ENCODE measurements at regions not wholly inside any gene's neighbourhood (a gene's known extent, or its start where the extent isn't known, plus 50 kb on each side); places are given as distances from the start of the nearest gene placed in this dataset.

DNA sequence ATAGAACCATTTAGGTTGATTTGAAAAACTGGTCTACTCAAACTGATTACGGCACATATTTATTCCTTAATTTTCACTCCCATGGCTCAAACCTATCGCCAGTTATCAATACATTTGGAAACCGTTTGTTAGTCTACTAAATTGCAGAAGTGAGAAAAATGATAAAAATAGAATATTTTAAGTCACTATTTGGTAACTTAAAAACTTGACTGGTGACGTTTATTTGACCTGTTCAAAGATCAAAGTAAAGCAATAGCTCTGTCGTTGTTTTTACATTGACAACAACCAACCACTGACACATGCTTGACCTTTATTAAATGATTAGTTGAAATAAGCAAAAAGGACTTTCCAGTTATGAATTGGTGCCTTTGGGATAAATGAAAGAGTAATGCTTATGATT is 402.9 kb upstream of the MAP3K7 start:
- Histone ChIP-seq H3K4me3 (ENCODE audit: insufficient read length, low read depth) (no peak overlapping the region), H3K9ac (ENCODE audit: insufficient read length, low read depth) (no peak overlapping the region), H3K36me3 (ENCODE audit: insufficient read depth, insufficient read length, low read length) (no peaks in the 10 kb centered on the region), H3K4me1 (ENCODE audit: insufficient read depth, insufficient read length) (no peaks in the 10 kb centered on the region), H3K27me3 (ENCODE audit: insufficient read depth, insufficient read length) (no peaks in the 10 kb centered on the region), H3K9me3 (ENCODE audit: insufficient read depth, low read length) (no peaks in the 10 kb centered on the region)
- TF ChIP-seq SUZ12 (IDR thresholded peaks at IDR 0.05; ENCODE audit: extremely low read depth, insufficient read depth, insufficient read length) (no peak), YY1 (IDR thresholded peaks at IDR 0.05; ENCODE audit: insufficient read depth, insufficient read length) (no peak), ZNF274 (IDR thresholded peaks at IDR 0.05; ENCODE audit: low read depth, low read length) (no peak)
- no peak for DNase-seq (ENCODE audit: low read depth, low spot score)

GRCh38 chr6:90984066-90984465 is 397.2 kb upstream of the MAP3K7 start:
- no peak for TF ChIP-seq ZNF274 (IDR thresholded peaks at IDR 0.05; ENCODE audit: low read depth, low read length)
- TF ChIP-seq YY1 (IDR thresholded peaks at IDR 0.05; ENCODE audit: insufficient read depth, insufficient read length): no peak
- no peak for TF ChIP-seq SUZ12 (IDR thresholded peaks at IDR 0.05; ENCODE audit: extremely low read depth, insufficient read depth, insufficient read length)
- no peaks in the 10 kb centered on the region for H3K36me3 ChIP-seq (ENCODE audit: insufficient read depth, insufficient read length, low read length)
- H3K27me3 ChIP-seq (ENCODE audit: insufficient read depth, insufficient read length): no peaks in the 10 kb centered on the region
- H3K4me1 ChIP-seq (ENCODE audit: insufficient read depth, insufficient read length): no peaks in the 10 kb centered on the region
- no peak overlapping the region for H3K9ac ChIP-seq (ENCODE audit: insufficient read length, low read depth)
- no peak overlapping the region for H3K4me3 ChIP-seq (ENCODE audit: insufficient read length, low read depth)
- no peak for DNase-seq (ENCODE audit: low read depth, low spot score)
- H3K9me3 ChIP-seq (ENCODE audit: insufficient read depth, low read length): no peaks in the 10 kb centered on the region

DNA sequence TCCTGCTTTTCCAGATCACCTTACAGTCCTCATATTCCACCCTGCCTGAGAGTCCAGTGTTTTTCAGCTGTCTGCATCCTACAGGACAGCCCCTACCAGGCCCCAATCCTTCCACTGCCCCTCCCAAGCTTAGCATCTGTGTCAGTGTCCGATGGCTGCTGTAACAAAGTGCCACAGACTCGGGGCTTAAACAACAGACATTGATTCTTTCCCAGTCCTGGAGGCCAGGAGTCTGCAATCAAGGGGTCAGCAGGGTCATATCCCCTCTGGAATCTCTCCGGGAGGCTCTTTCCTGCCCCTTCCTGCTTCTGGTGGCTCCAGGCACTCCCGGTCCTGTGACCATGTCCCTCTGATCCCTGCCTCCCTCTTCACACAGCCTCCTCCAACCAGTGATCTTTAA is 396.6 kb upstream of the MAP3K7 start:
- no peak overlapping the region for H3K9ac ChIP-seq (ENCODE audit: insufficient read length, low read depth)
- H3K4me3 ChIP-seq (ENCODE audit: insufficient read length, low read depth): no peak overlapping the region
- no peaks in the 10 kb centered on the region for H3K27me3 ChIP-seq (ENCODE audit: insufficient read depth, insufficient read length)
- TF ChIP-seq ZNF274 (IDR thresholded peaks at IDR 0.05; ENCODE audit: low read depth, low read length) (no peak), SUZ12 (IDR thresholded peaks at IDR 0.05; ENCODE audit: extremely low read depth, insufficient read depth, insufficient read length) (no peak), YY1 (IDR thresholded peaks at IDR 0.05; ENCODE audit: insufficient read depth, insufficient read length) (no peak)
- DNase-seq (ENCODE audit: low read depth, low spot score): no peak
- H3K4me1 ChIP-seq (ENCODE audit: insufficient read depth, insufficient read length): no peaks in the 10 kb centered on the region
- no peaks in the 10 kb centered on the region for H3K9me3 ChIP-seq (ENCODE audit: insufficient read depth, low read length)
- H3K36me3 ChIP-seq (ENCODE audit: insufficient read depth, insufficient read length, low read length): no peaks in the 10 kb centered on the region

DNA sequence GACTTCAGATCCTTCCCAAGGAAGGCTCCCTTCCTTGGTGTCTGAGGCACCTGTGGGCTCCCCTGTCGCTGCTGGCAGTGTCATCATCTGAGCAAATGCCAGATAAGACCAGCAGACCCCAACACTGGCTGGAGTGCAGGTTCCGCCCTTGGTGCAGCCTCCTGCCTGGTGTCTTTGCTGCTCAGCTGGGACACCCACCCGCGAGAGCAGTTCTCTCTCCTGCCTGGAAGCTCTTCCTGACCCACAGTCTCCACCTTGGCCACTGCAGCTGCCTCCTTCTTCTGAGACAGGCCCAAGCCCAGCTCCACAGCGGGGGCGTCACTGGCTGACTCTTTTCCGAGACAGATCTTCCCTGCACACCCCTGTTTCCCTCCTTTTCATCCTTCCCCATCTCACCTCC is 395.7 kb upstream of the MAP3K7 start:
- Histone ChIP-seq H3K4me3 (ENCODE audit: insufficient read length, low read depth) (no peak overlapping the region), H3K9ac (ENCODE audit: insufficient read length, low read depth) (no peak overlapping the region), H3K9me3 (ENCODE audit: insufficient read depth, low read length) (no peaks in the 10 kb centered on the region), H3K4me1 (ENCODE audit: insufficient read depth, insufficient read length) (no peaks in the 10 kb centered on the region), H3K36me3 (ENCODE audit: insufficient read depth, insufficient read length, low read length) (no peaks in the 10 kb centered on the region), H3K27me3 (ENCODE audit: insufficient read depth, insufficient read length) (no peaks in the 10 kb centered on the region)
- no peak for DNase-seq (ENCODE audit: low read depth, low spot score)
- TF ChIP-seq SUZ12 (IDR thresholded peaks at IDR 0.05; ENCODE audit: extremely low read depth, insufficient read depth, insufficient read length) (no peak), YY1 (IDR thresholded peaks at IDR 0.05; ENCODE audit: insufficient read depth, insufficient read length) (no peak), ZNF274 (IDR thresholded peaks at IDR 0.05; ENCODE audit: low read depth, low read length) (no peak)

DNA sequence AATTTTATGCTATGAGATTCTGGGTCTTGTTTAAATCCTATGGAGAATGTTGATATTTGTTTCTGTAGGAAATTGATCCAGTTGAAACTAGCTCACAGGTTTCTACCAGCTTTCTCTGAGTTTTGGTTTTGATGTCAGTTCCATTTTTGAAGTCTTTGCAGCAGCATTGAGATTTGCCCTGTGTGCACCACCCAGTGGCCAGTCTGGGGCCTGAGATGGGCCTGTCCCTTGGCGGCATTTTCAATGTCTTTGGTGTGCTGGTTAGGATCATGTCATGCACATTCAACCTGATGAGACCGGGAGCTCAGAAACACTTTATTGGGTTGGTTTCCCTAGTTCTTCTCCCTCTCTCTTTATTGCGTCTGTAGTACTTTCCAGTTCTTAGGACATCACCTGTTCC is 395.2 kb upstream of the MAP3K7 start:
- H3K27me3 ChIP-seq (ENCODE audit: insufficient read depth, insufficient read length): no peaks in the 10 kb centered on the region
- H3K36me3 ChIP-seq (ENCODE audit: insufficient read depth, insufficient read length, low read length): no peaks in the 10 kb centered on the region

GRCh38 chr6:90978046-90978445 is 391.2 kb upstream of the MAP3K7 start:
- no peak overlapping the region for H3K9ac ChIP-seq (ENCODE audit: insufficient read length, low read depth)
- H3K4me1 ChIP-seq (ENCODE audit: insufficient read depth, insufficient read length): no peaks in the 10 kb centered on the region
- H3K36me3 ChIP-seq (ENCODE audit: insufficient read depth, insufficient read length, low read length): no peaks in the 10 kb centered on the region
- H3K9me3 ChIP-seq (ENCODE audit: insufficient read depth, low read length): no peaks in the 10 kb centered on the region
- no peak for DNase-seq (ENCODE audit: low read depth, low spot score)
- H3K27me3 ChIP-seq (ENCODE audit: insufficient read depth, insufficient read length): no peaks in the 10 kb centered on the region
- no peak overlapping the region for H3K4me3 ChIP-seq (ENCODE audit: insufficient read length, low read depth)
- no peak for TF ChIP-seq YY1 (IDR thresholded peaks at IDR 0.05; ENCODE audit: insufficient read depth, insufficient read length)
- TF ChIP-seq SUZ12 (IDR thresholded peaks at IDR 0.05; ENCODE audit: extremely low read depth, insufficient read depth, insufficient read length): no peak
- TF ChIP-seq ZNF274 (IDR thresholded peaks at IDR 0.05; ENCODE audit: low read depth, low read length): no peak

More for the DNA sequence above, 395.2 kb upstream of the MAP3K7 start:
- no peak for DNase-seq (ENCODE audit: low read depth, low spot score)
- Histone ChIP-seq H3K9me3 (ENCODE audit: insufficient read depth, low read length) (no peaks in the 10 kb centered on the region), H3K4me3 (ENCODE audit: insufficient read length, low read depth) (no peak overlapping the region), H3K4me1 (ENCODE audit: insufficient read depth, insufficient read length) (no peaks in the 10 kb centered on the region), H3K9ac (ENCODE audit: insufficient read length, low read depth) (no peak overlapping the region)
- TF ChIP-seq ZNF274 (IDR thresholded peaks at IDR 0.05; ENCODE audit: low read depth, low read length): no peak
- no peak for TF ChIP-seq YY1 (IDR thresholded peaks at IDR 0.05; ENCODE audit: insufficient read depth, insufficient read length)
- TF ChIP-seq SUZ12 (IDR thresholded peaks at IDR 0.05; ENCODE audit: extremely low read depth, insufficient read depth, insufficient read length): no peak

DNA sequence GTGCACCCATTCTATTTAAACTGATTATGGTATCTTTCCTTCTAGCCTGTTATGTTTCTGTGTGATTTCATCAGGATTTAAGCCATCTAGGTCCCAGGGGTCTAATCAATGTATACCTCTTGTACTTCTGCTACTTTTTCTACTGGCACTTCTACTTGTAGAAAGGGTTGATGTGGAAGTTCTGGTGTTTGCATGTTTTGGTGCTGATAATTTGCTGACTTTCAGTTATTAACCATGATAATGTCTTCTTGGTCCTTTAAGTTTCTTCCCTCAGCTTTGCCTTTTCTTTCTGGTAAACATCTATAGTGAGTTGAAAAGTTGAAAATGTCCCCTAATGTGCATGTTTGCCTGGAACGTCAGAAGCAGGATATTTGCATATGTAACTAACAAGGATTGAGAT is 390.6 kb upstream of the MAP3K7 start:
- Histone ChIP-seq H3K27me3 (ENCODE audit: insufficient read depth, insufficient read length) (no peaks in the 10 kb centered on the region), H3K9ac (ENCODE audit: insufficient read length, low read depth) (no peak overlapping the region), H3K4me3 (ENCODE audit: insufficient read length, low read depth) (no peak overlapping the region), H3K36me3 (ENCODE audit: insufficient read depth, insufficient read length, low read length) (no peaks in the 10 kb centered on the region), H3K9me3 (ENCODE audit: insufficient read depth, low read length) (no peaks in the 10 kb centered on the region), H3K4me1 (ENCODE audit: insufficient read depth, insufficient read length) (no peaks in the 10 kb centered on the region)
- TF ChIP-seq SUZ12 (IDR thresholded peaks at IDR 0.05; ENCODE audit: extremely low read depth, insufficient read depth, insufficient read length): no peak
- no peak for TF ChIP-seq YY1 (IDR thresholded peaks at IDR 0.05; ENCODE audit: insufficient read depth, insufficient read length)
- no peak for TF ChIP-seq ZNF274 (IDR thresholded peaks at IDR 0.05; ENCODE audit: low read depth, low read length)
- no peak for DNase-seq (ENCODE audit: low read depth, low spot score)

DNA sequence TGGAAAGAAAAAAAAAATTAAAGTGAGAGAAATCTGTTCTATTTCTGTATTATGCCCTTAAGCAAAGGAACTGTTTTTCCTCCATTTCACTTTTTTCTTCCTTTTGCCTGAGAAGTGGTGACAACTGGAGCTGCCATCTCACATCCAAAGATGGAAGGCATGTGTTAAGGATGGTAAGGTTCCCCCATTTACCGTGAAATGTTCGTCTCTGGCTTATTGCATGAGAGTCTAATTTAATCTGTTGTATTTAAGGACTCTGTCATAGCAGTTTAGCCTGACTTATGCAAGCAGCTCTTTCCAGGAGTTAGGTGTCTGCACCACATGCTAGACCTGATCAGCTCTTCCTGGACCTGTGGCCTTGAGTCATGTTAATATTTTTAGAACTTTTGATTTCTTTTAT is 389.5 kb upstream of the MAP3K7 start:
- TF ChIP-seq YY1 (IDR thresholded peaks at IDR 0.05; ENCODE audit: insufficient read depth, insufficient read length): no peak
- no peak for TF ChIP-seq SUZ12 (IDR thresholded peaks at IDR 0.05; ENCODE audit: extremely low read depth, insufficient read depth, insufficient read length)
- no peak for TF ChIP-seq ZNF274 (IDR thresholded peaks at IDR 0.05; ENCODE audit: low read depth, low read length)
- no peak overlapping the region for H3K9ac ChIP-seq (ENCODE audit: insufficient read length, low read depth)
- DNase-seq (ENCODE audit: low read depth, low spot score): no peak
- no peaks in the 10 kb centered on the region for H3K36me3 ChIP-seq (ENCODE audit: insufficient read depth, insufficient read length, low read length)
- no peaks in the 10 kb centered on the region for H3K9me3 ChIP-seq (ENCODE audit: insufficient read depth, low read length)
- no peaks in the 10 kb centered on the region for H3K27me3 ChIP-seq (ENCODE audit: insufficient read depth, insufficient read length)
- no peaks in the 10 kb centered on the region for H3K4me1 ChIP-seq (ENCODE audit: insufficient read depth, insufficient read length)
- H3K4me3 ChIP-seq (ENCODE audit: insufficient read length, low read depth): no peak overlapping the region
